Spleen (tissue), 11 donors: ENCODE measurements at regions not wholly inside any gene's neighbourhood (a gene's known extent, or its start where the extent isn't known, plus 50 kb on each side); places are given as distances from the start of the nearest gene placed in this dataset.

Source experiments
- DNase-seq: peaks from one replicate; pipeline ENCODE4 v3.0.0-alpha.2; 2020
- H3K27ac ChIP-seq, 8 donors: fragments of 200-600 bp; sonication (generic) in 7 of 8; 1 replicate in 4 of 8; 2 replicates in 4 of 8; pipeline versions ENCODE4 v1.5.0 to v1.8.0; 2016 to 2021; ENCODE audit warnings: inconsistent platforms in 4 of 8, mild to moderate bottlenecking in 4 of 8, moderate library complexity in 1 of 8
- H3K27me3 ChIP-seq, 7 donors: fragments of 200-600 bp; sonication (generic) in 6 of 7; replicated peaks in 1 of 7; 1 replicate in 4 of 7; 2 replicates in 3 of 7; pipeline versions ENCODE4 v1.5.0 to v1.8.0; 2016 to 2021; ENCODE audit warnings: inconsistent platforms in 3 of 7, mild to moderate bottlenecking in 1 of 7
- H3K36me3 ChIP-seq, 6 donors: fragments of 200-600 bp; sonication (generic) in 5 of 6; 1 replicate in 4 of 6; 2 replicates in 2 of 6; pipeline versions ENCODE4 v1.5.0 to v1.8.0; 2016 to 2021; ENCODE audit warnings: inconsistent platforms in 2 of 6
- H3K4me1 ChIP-seq, 6 donors: fragments of 200-600 bp; sonication (generic) in 5 of 6; 1 replicate in 3 of 6; 2 replicates in 3 of 6; pipeline versions ENCODE4 v1.5.0 to v1.8.0; 2016 to 2021; ENCODE audit warnings: inconsistent platforms in 3 of 6
- H3K4me3 ChIP-seq, 8 donors: fragments of 200-600 bp; sonication (generic) in 7 of 8; 1 replicate in 4 of 8; 2 replicates in 4 of 8; pipeline versions ENCODE4 v1.5.0 to v1.8.0; 2016 to 2021; ENCODE audit warnings: inconsistent platforms in 4 of 8, mild to moderate bottlenecking in 4 of 8, moderate library complexity in 2 of 8
- H3K9me3 ChIP-seq, 8 donors: fragments of 200-600 bp; sonication (generic) in 7 of 8; 1 replicate in 4 of 8; 2 replicates in 4 of 8; pipeline versions ENCODE4 v1.5.0 to v1.8.0; 2016 to 2021; ENCODE audit warnings: inconsistent platforms in 4 of 8
- POLR2A ChIP-seq, 3 donors: fragments of 450-650 bp; IDR thresholded peaks; one replicate each; pipeline ENCODE4 v1.5.1; 2017; ENCODE audit warnings: antibody characterized with exemption in 3 of 3, mild to moderate bottlenecking in 1 of 3
- POLR2AphosphoS5 ChIP-seq, 3 donors: sonication (generic); formaldehyde crosslinking; IDR thresholded peaks; one replicate each; pipeline ENCODE4 v1.5.1; 2017; ENCODE audit warnings: antibody characterized with exemption in 3 of 3
- WGBS, 5 donors: extraction: QIAGEN DNeasy Blood & Tissue Kit in 3 of 5; methylation state at CpG; one replicate each; pipeline versions ENCODE4 v1.1.5 to v1.1.7; 2013 to 2018; 5-methylcytosine and 5-hydroxymethylcytosine counted together
- intact Hi-C: fragments of 100-400 bp; cut with DNase I; formaldehyde crosslinking; loops from one replicate; pipeline ENCODE4 v1.15.0; 2023; ENCODE audit warnings: low total_unique reads
- TF ChIP-seq, protein P1 (sequence below), 11 experiments: fragments of 200-600 bp in 7 of 11; fragments of 450-650 bp in 4 of 11; sonication (generic) in 4 of 11; IDR thresholded peaks in 8 of 11; conservative IDR thresholded peaks in 3 of 11; 1 replicate in 7 of 11; 2 replicates in 4 of 11; pipeline versions ENCODE4 v1.4.0 to v1.8.0; 2016 to 2021; ENCODE audit warnings: antibody characterized with exemption in 11 of 11, inconsistent platforms in 4 of 11, mild to moderate bottlenecking in 1 of 11
- donor health status: healthy with polysubstance abuse.
- donor health status: DM: no; HTN: no; CAD: no; lungs with moderate emphysema.
- donor health status: DM: no; HTN: no; CAD: no.
- donor health status: Bipolar disorder and iron deficiency.
- donor health status: healthy.
- donor health status: DM: no; HTN: no; CAD: no.
- donor health status: DM: yes; HTN: yes; CAD: no.

DNA sequence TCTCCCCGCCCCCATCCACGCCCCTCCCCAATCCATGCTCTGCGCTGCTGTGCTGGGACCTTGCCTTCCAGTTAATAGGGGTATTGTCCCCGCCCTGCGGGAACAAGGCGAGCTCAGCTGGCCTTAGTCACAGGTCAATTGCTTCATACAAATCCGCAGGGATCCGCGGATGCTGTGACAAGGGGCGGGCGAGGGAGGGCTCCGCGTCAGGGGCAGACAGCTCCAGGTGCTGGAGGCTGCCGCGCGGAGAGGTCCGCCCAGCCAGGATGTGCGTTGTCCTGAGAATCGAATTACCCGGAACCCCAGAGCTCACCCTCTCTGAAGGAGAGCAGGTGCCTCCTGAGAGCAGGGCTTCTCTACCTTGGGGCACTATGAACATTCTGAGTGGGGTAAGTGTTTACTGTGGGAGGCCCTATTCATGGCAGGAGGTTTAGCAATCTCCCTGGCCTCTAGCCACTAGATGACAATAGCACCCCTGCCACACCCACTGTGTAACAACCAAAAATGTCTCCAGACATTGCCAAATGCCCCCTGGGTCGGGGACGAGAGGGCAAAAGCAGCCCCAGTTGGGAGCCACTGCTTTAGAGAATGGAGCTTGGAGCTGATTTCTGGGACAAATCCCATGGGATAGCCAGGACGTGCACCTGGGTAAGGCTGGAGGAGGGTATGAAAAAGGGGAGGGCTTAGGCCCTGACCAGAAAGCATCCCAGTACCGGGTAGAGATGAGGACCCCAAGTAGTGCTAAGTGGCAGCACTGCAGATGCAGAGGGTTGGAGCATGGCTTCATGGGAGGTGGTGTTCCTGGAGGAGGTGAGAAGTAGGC lies 138.2 kb downstream of the CYLD start:
- no peak for DNase-seq
- Histone ChIP-seq H3K27ac (no peak overlapping the region), H3K9me3 (no peaks in the 10 kb centered on the region), H3K4me1 (no peaks in the 10 kb centered on the region), H3K4me3 (no peak overlapping the region), H3K36me3 (no peaks in the 10 kb centered on the region), H3K27me3 (peaks cover 0 to 62% (median 9%) of the 10 kb centered on the region in 7 donors)
- no peak for TF ChIP-seq POLR2AphosphoS5 (IDR thresholded peaks at IDR 0.05)
- TF ChIP-seq, protein P1, sequence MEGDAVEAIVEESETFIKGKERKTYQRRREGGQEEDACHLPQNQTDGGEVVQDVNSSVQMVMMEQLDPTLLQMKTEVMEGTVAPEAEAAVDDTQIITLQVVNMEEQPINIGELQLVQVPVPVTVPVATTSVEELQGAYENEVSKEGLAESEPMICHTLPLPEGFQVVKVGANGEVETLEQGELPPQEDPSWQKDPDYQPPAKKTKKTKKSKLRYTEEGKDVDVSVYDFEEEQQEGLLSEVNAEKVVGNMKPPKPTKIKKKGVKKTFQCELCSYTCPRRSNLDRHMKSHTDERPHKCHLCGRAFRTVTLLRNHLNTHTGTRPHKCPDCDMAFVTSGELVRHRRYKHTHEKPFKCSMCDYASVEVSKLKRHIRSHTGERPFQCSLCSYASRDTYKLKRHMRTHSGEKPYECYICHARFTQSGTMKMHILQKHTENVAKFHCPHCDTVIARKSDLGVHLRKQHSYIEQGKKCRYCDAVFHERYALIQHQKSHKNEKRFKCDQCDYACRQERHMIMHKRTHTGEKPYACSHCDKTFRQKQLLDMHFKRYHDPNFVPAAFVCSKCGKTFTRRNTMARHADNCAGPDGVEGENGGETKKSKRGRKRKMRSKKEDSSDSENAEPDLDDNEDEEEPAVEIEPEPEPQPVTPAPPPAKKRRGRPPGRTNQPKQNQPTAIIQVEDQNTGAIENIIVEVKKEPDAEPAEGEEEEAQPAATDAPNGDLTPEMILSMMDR (IDR thresholded peaks at IDR 0.05 in 8 of 11, conservative IDR thresholded peaks at IDR 0.05 in 3 of 11) = no peak
- no peak for TF ChIP-seq POLR2A (IDR thresholded peaks at IDR 0.05)
- intact Hi-C loops = no loop called here
- 26 to 51% (median 30%) methylated on average over 24 of the region's 24 CpGs for WGBS, 5 donors

DNA sequence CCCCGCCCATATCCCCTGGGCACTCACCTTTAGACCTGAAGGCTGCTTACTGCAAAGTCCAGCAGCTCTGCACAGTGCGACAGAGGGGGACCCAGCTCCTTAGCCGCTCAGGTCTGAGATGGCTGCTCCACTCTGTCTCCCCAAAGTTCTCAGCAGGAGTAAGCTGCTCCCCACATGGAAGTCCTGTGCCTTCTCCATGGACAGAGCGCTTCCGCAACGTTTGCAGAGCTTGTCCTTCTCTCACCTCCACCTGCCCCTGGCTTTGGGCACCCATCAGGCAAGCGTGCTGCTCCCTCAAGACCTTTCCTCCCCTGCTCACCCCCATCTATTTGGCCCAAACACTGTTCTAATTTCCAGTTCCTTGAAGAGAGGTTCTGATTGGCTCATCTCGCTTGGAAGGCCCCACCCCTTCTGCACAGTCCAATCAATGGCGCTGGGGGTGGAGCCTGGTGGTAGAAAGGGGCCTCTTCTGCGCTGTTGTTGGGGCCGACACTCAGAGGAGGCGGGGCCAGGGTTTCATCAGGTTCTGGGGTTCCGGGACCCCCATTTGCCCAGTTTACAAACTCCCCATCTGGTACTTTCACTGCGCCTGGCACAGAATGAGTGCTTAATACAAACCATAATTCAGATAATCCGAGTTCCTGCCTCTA lies 137.2 kb downstream of the CYLD start:
- Histone ChIP-seq H3K27me3 (peaks cover 0 to 62% (median 9%) of the 10 kb centered on the region in 7 donors), H3K36me3 (no peaks in the 10 kb centered on the region), H3K4me3 (no peak overlapping the region), H3K4me1 (no peaks in the 10 kb centered on the region), H3K27ac (no peak overlapping the region), H3K9me3 (peaks cover 0 to under 1% (median 0%) of the 10 kb centered on the region in 8 donors)
- TF ChIP-seq, protein P1 (IDR thresholded peaks at IDR 0.05 in 8 of 11, conservative IDR thresholded peaks at IDR 0.05 in 3 of 11) = no peak
- TF ChIP-seq POLR2AphosphoS5 (IDR thresholded peaks at IDR 0.05) = no peak
- no peak for TF ChIP-seq POLR2A (IDR thresholded peaks at IDR 0.05)
- 82 to 89% (median 87%) methylated on average over 15 of the region's 15 CpGs for WGBS, 5 donors
- intact Hi-C loops = no loop called here
- DNase-seq = no peak

GRCh38 chr16:50878536-50878935 lies 136.7 kb downstream of the CYLD start:
- Histone ChIP-seq H3K4me3 (no peak overlapping the region), H3K27me3 (peaks cover 0 to 62% (median 9%) of the 10 kb centered on the region in 7 donors), H3K36me3 (no peaks in the 10 kb centered on the region), H3K27ac (no peak overlapping the region), H3K4me1 (no peaks in the 10 kb centered on the region), H3K9me3 (peaks cover 0 to 6% (median 0%) of the 10 kb centered on the region in 8 donors)
- intact Hi-C loops = no loop called here
- TF ChIP-seq POLR2A (IDR thresholded peaks at IDR 0.05) (no peak), POLR2AphosphoS5 (IDR thresholded peaks at IDR 0.05) (no peak)
- TF ChIP-seq, protein P1 (IDR thresholded peaks at IDR 0.05 in 8 of 11, conservative IDR thresholded peaks at IDR 0.05 in 3 of 11) = no peak
- no peak for DNase-seq
- 63 to 81% (median 71%) methylated on average over 3 of the region's 3 CpGs for WGBS, 5 donors

GRCh38 chr16:50876263-50876662 lies 134.4 kb downstream of the CYLD start:
- H3K36me3 ChIP-seq = no peaks in the 10 kb centered on the region
- peaks cover 0 to 17% (median 3%) of the 10 kb centered on the region in 8 donors for H3K9me3 ChIP-seq
- no peak overlapping the region for H3K4me3 ChIP-seq
- TF ChIP-seq POLR2A (IDR thresholded peaks at IDR 0.05) (no peak), POLR2AphosphoS5 (IDR thresholded peaks at IDR 0.05) (no peak)
- TF ChIP-seq, protein P1 (IDR thresholded peaks at IDR 0.05 in 8 of 11, conservative IDR thresholded peaks at IDR 0.05 in 3 of 11) = no peak
- no peaks in the 10 kb centered on the region for H3K4me1 ChIP-seq
- H3K27ac ChIP-seq = no peak overlapping the region
- peaks cover 0 to 56% (median 9%) of the 10 kb centered on the region in 7 donors for H3K27me3 ChIP-seq
- intact Hi-C loops = no loop called here
- WGBS, 5 donors = 80 to 94% (median 85%) methylated on average over 4 of the region's 4 CpGs
- DNase-seq = no peak
